ENCODE measurements at regions not wholly inside any gene's neighbourhood (a gene's known extent, or its start where the extent isn't known, plus 50 kb on each side); places are given as distances from the start of the nearest gene placed in this dataset.

DNA sequence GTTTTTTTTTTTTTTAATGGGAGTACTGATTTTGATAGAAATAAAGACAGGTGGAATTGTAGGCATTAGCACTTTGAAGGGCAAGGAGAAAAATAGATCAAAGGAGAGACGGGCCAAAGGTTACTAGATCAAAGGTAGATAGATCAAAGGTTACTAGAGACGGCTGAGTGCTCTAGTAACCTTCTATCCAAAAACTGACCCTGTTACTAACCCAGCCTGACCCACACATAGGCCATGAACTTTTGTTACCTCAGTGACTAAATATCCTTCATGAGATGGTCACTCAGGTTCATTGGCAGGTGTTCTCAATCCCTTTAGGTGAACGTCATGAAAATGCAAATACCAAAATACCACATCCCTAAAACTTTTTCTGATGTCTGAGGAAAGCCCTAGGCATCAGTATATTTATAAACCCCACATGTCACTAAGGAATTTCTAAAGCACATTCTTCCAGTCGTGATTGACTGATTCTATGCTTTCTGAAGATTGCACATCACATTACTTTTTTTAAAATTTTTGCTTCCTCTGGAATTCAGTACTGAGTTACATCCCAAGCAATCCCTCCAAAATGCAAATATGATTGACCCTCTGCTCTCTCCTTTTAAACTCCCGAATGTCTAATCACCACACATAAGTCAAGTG is 772.7 kb downstream of the BRINP1 start:
- DNase-seq: no peak

DNA sequence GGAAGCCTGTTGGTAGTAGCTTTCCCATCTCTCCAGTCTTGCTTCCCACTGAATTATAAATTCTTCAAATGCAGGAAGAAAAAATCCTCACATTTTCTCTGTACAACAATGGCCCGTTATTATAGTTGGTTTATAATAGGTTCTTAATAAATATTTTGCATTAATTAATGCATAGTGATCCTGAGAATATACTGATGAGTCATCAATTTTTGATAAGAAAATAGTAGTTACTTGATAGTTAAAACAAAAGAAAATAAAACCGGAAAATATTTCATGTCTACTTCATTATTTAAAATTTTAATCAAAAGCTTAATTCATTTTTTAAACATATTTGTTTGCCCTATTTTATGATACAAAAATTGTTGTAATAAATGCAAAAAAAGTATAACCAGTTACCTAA is 762.6 kb downstream of the BRINP1 start:
- DNase-seq: no peak

GRCh38 chr9:118609355-118610044 is 759.7 kb downstream of the BRINP1 start:
- no peak for DNase-seq

GRCh38 chr9:118612201-118612600 is 757.0 kb downstream of the BRINP1 start:
- no peak for DNase-seq

- DNase-seq: no peak
Observed at GRCh38 chr9:118613996-118614395, 755.2 kb downstream of the BRINP1 start.

- DNase-seq: no peak
Observed at GRCh38 chr9:118618084-118618483, 751.2 kb downstream of the BRINP1 start.

DNA sequence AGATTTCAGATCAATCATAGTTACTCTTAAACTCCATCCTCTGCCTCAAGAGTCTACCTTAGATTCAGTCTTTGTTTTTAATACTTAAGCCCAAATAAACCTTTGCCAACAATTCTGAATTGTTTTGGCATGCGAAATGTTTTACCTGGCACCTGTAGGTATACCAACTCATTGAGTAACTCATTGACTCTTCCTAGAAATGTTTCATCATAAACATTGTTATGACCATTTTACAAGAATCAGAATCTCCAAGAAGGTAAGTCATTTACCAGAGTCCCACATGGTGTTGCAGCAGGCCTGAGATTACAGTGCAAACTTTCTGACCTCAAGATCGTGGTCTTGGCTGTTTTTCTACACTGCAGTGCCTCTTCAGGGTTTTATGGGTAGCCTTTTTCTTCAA is 750.4 kb downstream of the BRINP1 start:
- DNase-seq: no peak

DNA sequence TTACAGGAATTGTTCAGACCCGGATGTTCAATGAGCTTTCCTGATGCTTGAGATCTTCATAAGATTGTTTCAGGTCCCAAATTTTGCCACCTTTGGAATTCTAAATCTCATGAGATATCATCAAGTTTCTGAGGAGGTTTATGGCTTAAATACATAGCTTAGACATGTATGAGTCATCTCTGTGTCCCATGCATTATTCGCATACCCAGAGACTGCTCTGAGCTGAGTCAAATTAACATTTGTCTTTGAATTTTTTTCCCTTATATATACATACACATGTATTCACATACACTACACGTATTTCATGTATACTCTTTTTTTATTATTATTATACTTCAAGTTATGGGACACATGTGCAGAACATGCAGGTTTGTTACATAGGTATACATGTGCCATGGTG is 744.6 kb downstream of the BRINP1 start:
- no peak for DNase-seq

DNA sequence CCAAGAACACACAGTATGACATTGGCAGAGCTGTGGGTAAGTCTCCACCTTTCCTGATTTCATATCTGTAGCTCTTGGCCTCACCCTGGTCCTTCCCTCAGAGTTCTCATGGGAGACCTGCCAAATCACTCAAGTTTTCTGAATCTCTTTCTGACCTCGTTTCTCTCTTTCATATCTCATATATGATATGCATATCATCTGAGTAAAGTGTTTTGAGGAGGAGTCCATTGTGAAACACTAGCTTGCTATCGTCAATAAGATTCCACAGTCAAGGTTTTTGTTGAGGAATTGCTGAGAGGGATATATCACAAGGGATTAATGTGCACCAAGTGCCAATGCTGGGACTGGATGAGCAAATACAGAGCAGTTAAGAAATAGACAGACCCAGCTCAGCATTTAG is 739.2 kb downstream of the BRINP1 start:
- no peak for DNase-seq

- DNase-seq: no peak
Observed at GRCh38 chr9:118630931-118631595, 738.2 kb downstream of the BRINP1 start.

DNA sequence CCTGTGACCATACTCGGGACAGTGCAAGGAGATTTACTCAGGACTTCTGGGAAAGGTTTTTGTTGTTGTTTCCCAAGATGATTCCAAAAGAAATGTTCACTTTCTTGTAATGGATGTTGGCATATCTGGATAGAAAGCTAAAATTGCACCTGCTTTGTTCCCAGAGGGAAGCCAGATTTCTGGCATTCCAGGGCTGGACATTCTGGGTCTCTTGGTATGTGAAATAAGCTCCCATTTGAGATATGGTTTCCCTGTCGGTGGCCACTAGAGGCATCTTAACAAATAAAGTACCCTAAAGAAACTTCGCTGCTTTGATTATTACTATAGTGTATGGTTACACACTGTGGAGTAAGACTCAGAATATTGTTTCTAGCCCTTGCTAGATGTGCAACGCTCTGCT is 737.3 kb downstream of the BRINP1 start:
- no peak for DNase-seq

DNA sequence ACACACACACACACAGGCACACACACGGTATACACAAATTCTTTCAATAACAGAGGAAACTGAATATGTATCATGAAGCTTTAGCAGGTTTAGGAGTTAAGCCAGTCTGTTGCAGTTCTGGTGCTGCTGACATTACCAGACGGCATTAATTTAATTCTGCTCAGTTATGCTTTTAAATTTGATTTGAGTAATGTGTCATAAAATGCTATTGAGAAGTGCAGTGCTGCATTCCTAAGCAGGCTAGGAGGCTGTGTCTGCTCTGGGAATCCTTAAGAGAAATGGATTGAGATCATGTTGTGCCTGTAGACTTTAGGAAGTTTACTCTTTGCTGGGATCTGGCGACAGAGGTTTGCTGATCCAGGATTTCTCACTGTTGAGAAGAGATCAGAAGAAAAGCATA is 733.8 kb downstream of the BRINP1 start:
- no peak for DNase-seq

DNA sequence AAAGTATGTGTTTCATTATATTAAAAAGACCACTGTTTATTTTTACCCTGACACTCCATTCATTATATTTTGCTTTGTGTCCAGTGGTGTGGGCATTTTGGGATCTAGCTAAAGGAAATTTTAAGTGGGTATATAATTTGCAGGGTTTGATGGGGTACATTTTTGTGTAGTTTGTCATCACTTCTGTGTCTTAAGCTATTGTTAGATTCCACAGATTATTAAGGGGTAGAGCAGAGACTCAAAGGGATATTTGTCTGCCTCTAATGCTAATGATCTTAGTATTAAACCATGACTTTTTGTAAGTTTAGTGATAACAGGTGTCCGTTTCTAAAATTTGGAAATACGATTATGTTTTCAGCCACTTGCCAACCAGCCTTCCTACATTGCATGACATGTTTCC is 731.6 kb downstream of the BRINP1 start:
- DNase-seq: no peak

DNA sequence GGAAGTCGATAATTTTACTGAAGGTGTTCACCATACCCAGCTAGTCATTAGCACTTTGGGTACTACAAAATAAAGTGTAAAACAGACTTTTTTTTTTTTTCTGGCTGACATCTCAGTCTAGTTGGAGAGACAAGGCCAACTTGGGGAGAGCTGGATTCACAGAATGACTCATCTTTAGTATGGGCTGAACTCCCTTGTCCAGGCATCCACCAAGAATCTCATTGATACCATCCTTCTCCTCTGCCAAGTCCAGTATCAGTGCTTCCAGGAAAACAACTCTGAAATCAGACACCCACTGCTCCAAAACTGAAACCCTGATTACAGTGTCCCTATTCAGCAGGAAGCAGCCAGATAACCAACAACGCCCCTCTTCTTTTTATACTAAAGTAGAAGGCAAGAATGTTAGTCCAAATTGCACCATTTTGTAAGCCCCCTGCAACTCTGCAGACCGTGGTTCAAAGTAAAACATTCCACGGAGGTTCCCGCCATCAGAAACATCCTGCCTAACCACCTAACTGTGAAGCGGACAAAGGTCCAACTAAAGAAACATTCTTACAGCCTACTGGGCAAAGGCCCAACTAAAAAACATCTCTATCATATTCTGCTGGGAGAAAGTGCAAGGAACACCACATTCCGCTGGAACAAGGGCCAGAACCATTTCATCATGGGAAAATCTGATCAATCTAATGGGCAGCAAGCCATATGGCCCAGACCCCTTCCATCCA is 728.2 kb downstream of the BRINP1 start:
- DNase-seq: no peak

GRCh38 chr9:118643118-118643517 is 726.1 kb downstream of the BRINP1 start:
- no peak for DNase-seq

GRCh38 chr9:118644066-118644465 is 725.2 kb downstream of the BRINP1 start:
- DNase-seq: no peak

DNA sequence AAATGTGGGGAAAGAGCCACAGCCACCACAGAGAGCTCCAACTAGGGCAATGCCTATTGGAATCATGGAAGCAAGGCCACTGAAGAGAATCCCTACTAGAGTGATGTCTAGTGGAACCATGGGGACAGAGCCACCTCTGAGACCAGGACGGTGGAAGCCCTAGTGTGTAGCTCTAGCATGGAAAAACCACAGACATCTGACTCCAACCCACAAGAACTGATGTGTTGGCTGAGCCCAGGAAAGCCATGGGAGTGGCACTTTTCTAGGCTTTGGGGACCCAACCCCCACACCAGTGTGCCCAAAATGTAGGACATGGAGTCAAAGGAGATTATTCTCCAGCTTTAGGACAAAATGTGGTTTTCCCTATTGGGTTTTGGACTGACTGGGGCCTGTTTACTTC is 721.9 kb downstream of the BRINP1 start:
- no peak for DNase-seq

DNA sequence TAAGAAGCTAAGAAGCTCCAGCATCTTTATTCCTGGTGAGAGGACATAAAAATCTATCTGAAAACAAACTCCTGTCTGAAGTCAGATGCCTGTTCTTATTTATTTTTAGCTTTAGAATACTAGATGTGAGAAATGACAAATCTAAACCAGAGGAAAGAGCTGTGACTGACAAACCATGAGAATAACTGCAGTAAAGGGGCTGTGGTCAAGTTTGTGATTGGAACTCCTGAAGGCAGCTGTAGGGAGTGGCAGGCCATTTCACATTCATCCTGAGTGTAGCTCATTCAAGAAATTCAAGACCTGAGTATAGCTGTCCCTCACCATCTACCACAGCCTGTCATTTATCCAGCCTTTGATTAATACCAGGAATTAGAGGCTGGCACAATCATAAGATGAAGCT is 718.8 kb downstream of the BRINP1 start:
- DNase-seq: no peak

DNA sequence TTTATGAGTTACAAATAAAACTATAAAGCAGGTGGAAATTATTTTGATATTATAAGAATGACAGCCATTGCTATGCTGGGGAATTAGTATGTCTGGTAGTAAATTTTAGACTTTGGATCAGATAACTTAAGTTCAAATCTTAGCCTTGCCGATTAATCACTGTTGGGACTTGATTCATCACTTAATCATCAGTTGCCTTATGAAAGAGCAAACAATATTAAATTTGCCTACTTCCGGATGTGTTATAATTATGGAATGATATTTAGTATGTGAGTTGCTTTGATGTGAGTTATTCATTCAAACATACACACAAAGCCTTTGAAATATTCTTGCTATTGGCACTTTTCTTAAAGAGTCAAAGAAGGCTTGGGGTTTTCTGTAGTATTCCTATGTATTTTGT is 717.7 kb downstream of the BRINP1 start:
- no peak for DNase-seq

GRCh38 chr9:118652258-118652657 is 717.0 kb downstream of the BRINP1 start:
- DNase-seq: no peak

- DNase-seq: no peak
Observed at GRCh38 chr9:118652912-118653311, 716.3 kb downstream of the BRINP1 start.

- DNase-seq: no peak
Observed at GRCh38 chr9:118659011-118659410, 710.2 kb downstream of the BRINP1 start.

GRCh38 chr9:118665226-118665919 is 703.9 kb downstream of the BRINP1 start:
- no peak for DNase-seq
